Upper lobe of left lung (tissue), 6 donors: ENCODE measurements at regions not wholly inside any gene's neighbourhood (a gene's known extent, or its start where the extent isn't known, plus 50 kb on each side); places are given as distances from the start of the nearest gene placed in this dataset.

Source experiments
- ATAC-seq, 2 donors: fragments of 200-7000 bp; cut with Tn5 transposase; one replicate each; pipeline ENCODE4 v1.9.1; 2022; ENCODE audit warnings: mild to moderate bottlenecking in 2 of 2, moderate library complexity in 2 of 2; ENCODE audit not compliant: low FRiP score in 2 of 2
- DNase-seq, 2 donors: peaks; one replicate each; pipeline ENCODE4 v3.0.0-alpha.2; 2019 to 2020
- H3K27ac ChIP-seq, 4 donors: fragments of 200-600 bp; sonication (generic); one replicate each; pipeline ENCODE4 v1.5.1; 2016 to 2019
- H3K27me3 ChIP-seq, 4 donors: fragments of 200-600 bp; sonication (generic); one replicate each; pipeline ENCODE4 v1.5.1; 2017 to 2019
- H3K36me3 ChIP-seq, 4 donors: fragments of 200-600 bp; sonication (generic); one replicate each; pipeline ENCODE4 v1.5.1; 2016 to 2019
- H3K4me1 ChIP-seq, 4 donors: fragments of 200-600 bp; sonication (generic); one replicate each; pipeline ENCODE4 v1.5.1; 2018 to 2019
- H3K4me3 ChIP-seq, 4 donors: fragments of 200-600 bp; sonication (generic); one replicate each; pipeline ENCODE4 v1.5.1; 2017 to 2019; ENCODE audit warnings: mild to moderate bottlenecking in 2 of 4, moderate library complexity in 1 of 4
- H3K9me3 ChIP-seq, 4 donors: fragments of 200-600 bp; sonication (generic); one replicate each; pipeline ENCODE4 v1.5.1; 2018 to 2019
- EP300 ChIP-seq, 4 donors: sonication (generic); formaldehyde crosslinking; IDR thresholded peaks; one replicate each; pipeline ENCODE4 v1.5.1; 2017; ENCODE audit warnings: antibody characterized with exemption in 4 of 4, control low read depth in 2 of 4
- POLR2A ChIP-seq, 4 donors: fragments of 450-650 bp; IDR thresholded peaks; one replicate each; pipeline ENCODE4 v1.5.1; 2016 to 2017; ENCODE audit warnings: antibody characterized with exemption in 4 of 4, mild to moderate bottlenecking in 2 of 4
- POLR2AphosphoS5 ChIP-seq, 2 donors: sonication (generic); formaldehyde crosslinking; IDR thresholded peaks; one replicate each; pipeline ENCODE4 v1.5.1; 2017; ENCODE audit warnings: antibody characterized with exemption in 2 of 2
- WGBS, 2 donors: methylation state at CpG; one replicate each; pipeline ENCODE4 v1.1.5; 2017 to 2018; 5-methylcytosine and 5-hydroxymethylcytosine counted together
- TF ChIP-seq, protein P1 (sequence below), 6 experiments: fragments of 450-650 bp in 4 of 6; fragments of 200-600 bp in 2 of 6; sonication (generic) in 2 of 6; IDR thresholded peaks; one replicate each; pipeline ENCODE4 v1.5.1; 2016 to 2019; ENCODE audit warnings: antibody characterized with exemption in 6 of 6
- donor health status: DM: no; HTN: no; CAD: no; lungs with moderate emphysema.
- donor health status: DM: no; HTN: yes; CAD: no; lungs with severe emphysema.

DNA sequence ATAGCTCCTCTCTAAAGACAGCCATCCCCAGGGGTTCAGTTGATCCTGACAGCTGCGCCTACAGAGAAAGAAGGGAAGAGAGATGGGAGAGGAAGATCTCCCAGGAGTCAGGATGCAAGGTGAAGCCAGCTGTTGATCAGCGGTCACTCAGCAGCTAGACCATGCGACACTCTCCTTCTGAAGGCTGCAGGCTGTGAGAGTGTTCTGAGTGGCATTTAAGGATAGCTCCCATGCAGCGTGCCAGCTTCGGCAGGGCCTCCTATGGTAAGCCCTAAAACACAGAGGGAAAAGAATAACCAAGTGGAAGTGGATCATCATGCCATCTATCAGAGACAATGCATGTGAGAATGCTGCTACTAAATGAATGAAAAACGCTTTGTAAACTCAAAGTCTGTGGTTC, 197.9 kb upstream of the NUDT4 start:
- Histone ChIP-seq H3K27ac (no peak overlapping the region), H3K4me3 (no peak overlapping the region), H3K36me3 (no peaks in the 10 kb centered on the region), H3K9me3 (no peaks in the 10 kb centered on the region), H3K27me3 (no peaks in the 10 kb centered on the region), H3K4me1 (peaks cover 0 to 23% (median 7%) of the 10 kb centered on the region in 4 donors)
- 94 to 96% methylated on average over 6 of the region's 6 CpGs for WGBS, 2 donors
- ATAC-seq (no peak), DNase-seq (no peak)
- TF ChIP-seq POLR2A (IDR thresholded peaks at IDR 0.05) (no peak), EP300 (IDR thresholded peaks at IDR 0.05) (no peak), POLR2AphosphoS5 (IDR thresholded peaks at IDR 0.05) (no peak)
- TF ChIP-seq, protein P1, sequence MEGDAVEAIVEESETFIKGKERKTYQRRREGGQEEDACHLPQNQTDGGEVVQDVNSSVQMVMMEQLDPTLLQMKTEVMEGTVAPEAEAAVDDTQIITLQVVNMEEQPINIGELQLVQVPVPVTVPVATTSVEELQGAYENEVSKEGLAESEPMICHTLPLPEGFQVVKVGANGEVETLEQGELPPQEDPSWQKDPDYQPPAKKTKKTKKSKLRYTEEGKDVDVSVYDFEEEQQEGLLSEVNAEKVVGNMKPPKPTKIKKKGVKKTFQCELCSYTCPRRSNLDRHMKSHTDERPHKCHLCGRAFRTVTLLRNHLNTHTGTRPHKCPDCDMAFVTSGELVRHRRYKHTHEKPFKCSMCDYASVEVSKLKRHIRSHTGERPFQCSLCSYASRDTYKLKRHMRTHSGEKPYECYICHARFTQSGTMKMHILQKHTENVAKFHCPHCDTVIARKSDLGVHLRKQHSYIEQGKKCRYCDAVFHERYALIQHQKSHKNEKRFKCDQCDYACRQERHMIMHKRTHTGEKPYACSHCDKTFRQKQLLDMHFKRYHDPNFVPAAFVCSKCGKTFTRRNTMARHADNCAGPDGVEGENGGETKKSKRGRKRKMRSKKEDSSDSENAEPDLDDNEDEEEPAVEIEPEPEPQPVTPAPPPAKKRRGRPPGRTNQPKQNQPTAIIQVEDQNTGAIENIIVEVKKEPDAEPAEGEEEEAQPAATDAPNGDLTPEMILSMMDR (IDR thresholded peaks at IDR 0.05), result no peak

DNA sequence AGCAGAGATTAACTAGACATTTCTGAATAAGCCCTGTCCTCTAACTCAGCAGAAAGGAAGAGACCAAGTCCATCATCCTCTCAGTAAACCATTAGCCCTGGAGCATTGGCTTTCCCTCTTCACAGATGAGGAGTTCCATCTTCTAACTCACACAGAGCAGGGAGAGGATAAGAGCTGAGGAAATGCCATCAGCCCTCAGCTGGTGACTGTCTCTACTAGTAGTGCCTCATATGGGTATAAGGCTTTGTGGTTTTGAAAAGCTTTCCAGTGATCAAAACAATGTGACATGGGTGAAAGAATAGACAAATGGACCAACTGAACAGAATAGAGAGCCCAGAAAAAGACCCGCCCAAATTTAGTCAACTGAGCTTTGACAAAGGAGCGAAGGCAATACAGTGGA, 197.2 kb upstream of the NUDT4 start:
- no peaks in the 10 kb centered on the region for H3K9me3 ChIP-seq
- no peak overlapping the region for H3K4me3 ChIP-seq
- H3K27ac ChIP-seq, result no peak overlapping the region
- no peak for ATAC-seq
- H3K4me1 ChIP-seq, result peaks cover 0 to 22% (median 7%) of the 10 kb centered on the region in 4 donors
- 89 to 95% methylated on average over 2 of the region's 2 CpGs for WGBS, 2 donors
- H3K27me3 ChIP-seq, result no peaks in the 10 kb centered on the region
- no peaks in the 10 kb centered on the region for H3K36me3 ChIP-seq
- TF ChIP-seq POLR2A (IDR thresholded peaks at IDR 0.05), result no peak
- no peak for TF ChIP-seq POLR2AphosphoS5 (IDR thresholded peaks at IDR 0.05)
- TF ChIP-seq, protein P1 (IDR thresholded peaks at IDR 0.05), result no peak
- no peak for TF ChIP-seq EP300 (IDR thresholded peaks at IDR 0.05)
- no peak for DNase-seq

DNA sequence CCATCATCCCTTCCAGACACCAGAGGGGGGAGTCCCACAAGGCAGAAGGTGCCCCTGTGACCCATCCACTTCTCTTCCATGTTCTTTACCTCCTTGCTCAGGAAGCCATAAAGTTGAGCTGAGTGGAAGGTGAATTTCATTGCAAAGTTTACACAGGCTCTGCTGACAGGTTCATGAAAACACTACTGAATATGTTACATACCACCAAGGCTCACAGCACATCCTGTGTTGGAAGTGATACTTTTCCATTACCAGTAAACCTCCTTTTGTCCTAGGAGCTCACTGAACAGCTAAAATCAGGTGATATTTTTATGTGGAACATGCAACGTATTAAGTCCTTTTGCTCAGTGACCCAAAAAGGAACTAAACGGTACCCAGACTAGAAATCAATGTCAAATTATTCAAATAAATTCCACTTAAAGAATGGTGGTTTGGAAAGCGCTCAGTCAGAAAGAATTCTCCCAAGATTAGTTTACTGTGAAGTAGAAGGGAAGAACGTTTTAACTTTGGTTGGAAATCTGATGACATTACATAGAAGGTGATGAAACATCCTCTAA, 196.2 kb upstream of the NUDT4 start:
- no peak overlapping the region for H3K27ac ChIP-seq
- WGBS, 2 donors, result 60 to 68% methylated on average over 4 of the region's 4 CpGs
- peaks cover 0 to 18% (median 7%) of the 10 kb centered on the region in 4 donors for H3K4me1 ChIP-seq
- no peak overlapping the region for H3K4me3 ChIP-seq
- no peaks in the 10 kb centered on the region for H3K9me3 ChIP-seq
- DNase-seq (no peak), ATAC-seq (no peak)
- TF ChIP-seq, protein P1 (IDR thresholded peaks at IDR 0.05), result no peak
- TF ChIP-seq EP300 (IDR thresholded peaks at IDR 0.05) (no peak), POLR2AphosphoS5 (IDR thresholded peaks at IDR 0.05) (no peak), POLR2A (IDR thresholded peaks at IDR 0.05) (no peak)
- no peaks in the 10 kb centered on the region for H3K36me3 ChIP-seq
- H3K27me3 ChIP-seq, result no peaks in the 10 kb centered on the region

DNA sequence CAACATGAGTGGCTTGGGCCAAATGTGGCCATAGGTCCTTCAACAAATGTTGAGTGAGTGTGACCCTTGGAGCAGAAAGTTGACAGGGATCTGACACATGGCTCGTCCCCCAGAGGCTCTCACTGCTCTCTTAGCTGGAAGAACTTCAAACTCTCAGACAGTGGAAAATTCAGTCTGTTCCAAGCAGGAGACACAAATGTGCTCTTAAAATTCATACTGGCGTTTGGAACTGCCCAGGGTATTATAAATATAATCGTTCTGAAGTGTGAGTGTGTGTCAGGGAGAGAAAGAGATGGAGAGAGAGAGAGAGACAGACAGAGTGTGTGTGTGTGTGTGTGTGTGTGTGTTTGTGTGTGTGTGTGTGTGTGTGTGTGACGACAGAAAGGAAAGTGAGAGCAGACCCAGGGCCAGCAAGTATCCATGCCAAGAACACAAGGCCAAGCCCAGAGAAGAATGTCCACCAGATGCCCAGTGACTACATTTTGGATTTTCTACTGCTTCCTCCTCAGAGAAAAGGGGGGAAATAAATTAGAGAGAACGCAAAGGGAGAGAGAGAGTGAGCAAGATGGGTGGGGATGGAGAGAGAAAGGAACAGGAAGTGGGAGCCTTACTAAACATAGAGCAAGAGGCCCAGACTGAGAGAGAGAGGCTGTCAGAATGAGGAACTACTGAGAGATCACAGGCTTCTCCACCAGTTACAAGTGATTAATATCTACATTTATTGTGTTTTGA, 193.6 kb upstream of the NUDT4 start:
- no peak overlapping the region for H3K4me3 ChIP-seq
- peaks cover 0 to 8% (median 4%) of the 10 kb centered on the region in 4 donors for H3K4me1 ChIP-seq
- peak; percentile 79 to 89 for ATAC-seq
- peak; percentile 20 to 23 for DNase-seq
- no peaks in the 10 kb centered on the region for H3K9me3 ChIP-seq
- no peak for TF ChIP-seq EP300 (IDR thresholded peaks at IDR 0.05)
- TF ChIP-seq, protein P1 (IDR thresholded peaks at IDR 0.05), result no peak
- TF ChIP-seq POLR2A (IDR thresholded peaks at IDR 0.05), result no peak
- no peak for TF ChIP-seq POLR2AphosphoS5 (IDR thresholded peaks at IDR 0.05)
- H3K36me3 ChIP-seq, result no peaks in the 10 kb centered on the region
- WGBS, 2 donors, result 43 to 45% methylated on average over 5 of the region's 5 CpGs
- H3K27me3 ChIP-seq, result no peaks in the 10 kb centered on the region
- H3K27ac ChIP-seq, result peak overlapping the region; percentile 56 to 77 (median 72)
